H1 (cell line): ENCODE measurements at regions not wholly inside any gene's neighbourhood (a gene's known extent, or its start where the extent isn't known, plus 50 kb on each side); places are given as distances from the start of the nearest gene placed in this dataset.

Experiments
- CREB1 ChIP-seq: IDR thresholded peaks from 2 replicates; pipeline ENCODE4 v1.6.1; 2012; ENCODE audit warnings: inconsistent platforms
- EP300 ChIP-seq, 2 experiments: IDR thresholded peaks; 1 replicate in 1 of 2; 2 replicates in 1 of 2; pipeline ENCODE4 v1.6.1; 2011 to 2012; ENCODE audit warnings: low read depth in 2 of 2, low read length in 2 of 2, mild to moderate bottlenecking in 2 of 2, borderline replicate concordance in 1 of 2, inconsistent platforms in 1 of 2, moderate library complexity in 1 of 2
- KDM5A ChIP-seq: fragments of 200-600 bp; IDR thresholded peaks from 2 replicates; pipeline ENCODE4 v1.7.1; 2012; ENCODE audit warnings: mild to moderate bottlenecking, low read length, inconsistent platforms, mixed read lengths
- RBBP5 ChIP-seq: IDR thresholded peaks from 2 replicates; pipeline ENCODE4 v1.7.1; 2012; ENCODE audit warnings: low read depth, mild to moderate bottlenecking, inconsistent platforms, low read length, moderate library complexity, borderline replicate concordance
- RFX5 ChIP-seq: IDR thresholded peaks from 2 replicates; pipeline ENCODE4 v1.6.1; 2011; ENCODE audit warnings: low read depth, low read length, improper control_type of control experiment, borderline replicate concordance
- TF ChIP-seq, protein P1 (sequence below): fragments of 300-600 bp; sonication (generic); IDR thresholded peaks from 2 replicates; pipeline ENCODE4 v1.7.1; 2012; ENCODE audit warnings: low read length, moderate library complexity, mild to moderate bottlenecking, inconsistent platforms; ENCODE audit not compliant: insufficient replicate concordance
- TF ChIP-seq, protein P2 (sequence below): IDR thresholded peaks from 2 replicates; pipeline ENCODE4 v1.6.1; 2012; ENCODE audit warnings: inconsistent platforms
- TF ChIP-seq, protein P3 (sequence below), 3 experiments: IDR thresholded peaks; 1 replicate in 2 of 3; 2 replicates in 1 of 3; pipeline versions ENCODE4 v1.5.1 to v1.6.1; 2011; ENCODE audit warnings: low read length in 3 of 3, mild to moderate bottlenecking in 3 of 3, inconsistent platforms in 2 of 3, low read depth in 1 of 3, moderate library complexity in 1 of 3; ENCODE audit not compliant: insufficient read depth in 1 of 3; ENCODE audit errors: control extremely low read depth in 1 of 3

DNA sequence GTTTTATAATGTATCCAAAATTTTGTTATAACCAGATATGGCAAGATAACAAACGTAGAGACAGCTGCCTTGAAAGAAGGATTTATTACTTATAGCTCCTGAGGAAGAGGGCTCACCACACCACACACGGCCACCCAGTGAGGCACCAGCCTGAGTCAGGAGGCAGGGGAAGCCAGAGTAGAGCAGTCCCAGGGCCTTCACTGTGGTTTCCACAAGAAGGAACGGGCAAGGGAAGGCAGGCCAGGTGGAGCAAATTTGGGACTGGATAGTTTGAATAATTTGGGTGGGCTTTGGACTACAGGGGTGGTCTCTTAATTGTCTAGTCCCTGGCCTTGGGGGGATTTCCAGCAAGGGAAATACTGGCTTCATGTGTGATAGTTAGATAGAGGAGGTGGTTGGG lies 72.5 kb downstream of the RRAGC start (continued):
- TF ChIP-seq, protein P1, sequence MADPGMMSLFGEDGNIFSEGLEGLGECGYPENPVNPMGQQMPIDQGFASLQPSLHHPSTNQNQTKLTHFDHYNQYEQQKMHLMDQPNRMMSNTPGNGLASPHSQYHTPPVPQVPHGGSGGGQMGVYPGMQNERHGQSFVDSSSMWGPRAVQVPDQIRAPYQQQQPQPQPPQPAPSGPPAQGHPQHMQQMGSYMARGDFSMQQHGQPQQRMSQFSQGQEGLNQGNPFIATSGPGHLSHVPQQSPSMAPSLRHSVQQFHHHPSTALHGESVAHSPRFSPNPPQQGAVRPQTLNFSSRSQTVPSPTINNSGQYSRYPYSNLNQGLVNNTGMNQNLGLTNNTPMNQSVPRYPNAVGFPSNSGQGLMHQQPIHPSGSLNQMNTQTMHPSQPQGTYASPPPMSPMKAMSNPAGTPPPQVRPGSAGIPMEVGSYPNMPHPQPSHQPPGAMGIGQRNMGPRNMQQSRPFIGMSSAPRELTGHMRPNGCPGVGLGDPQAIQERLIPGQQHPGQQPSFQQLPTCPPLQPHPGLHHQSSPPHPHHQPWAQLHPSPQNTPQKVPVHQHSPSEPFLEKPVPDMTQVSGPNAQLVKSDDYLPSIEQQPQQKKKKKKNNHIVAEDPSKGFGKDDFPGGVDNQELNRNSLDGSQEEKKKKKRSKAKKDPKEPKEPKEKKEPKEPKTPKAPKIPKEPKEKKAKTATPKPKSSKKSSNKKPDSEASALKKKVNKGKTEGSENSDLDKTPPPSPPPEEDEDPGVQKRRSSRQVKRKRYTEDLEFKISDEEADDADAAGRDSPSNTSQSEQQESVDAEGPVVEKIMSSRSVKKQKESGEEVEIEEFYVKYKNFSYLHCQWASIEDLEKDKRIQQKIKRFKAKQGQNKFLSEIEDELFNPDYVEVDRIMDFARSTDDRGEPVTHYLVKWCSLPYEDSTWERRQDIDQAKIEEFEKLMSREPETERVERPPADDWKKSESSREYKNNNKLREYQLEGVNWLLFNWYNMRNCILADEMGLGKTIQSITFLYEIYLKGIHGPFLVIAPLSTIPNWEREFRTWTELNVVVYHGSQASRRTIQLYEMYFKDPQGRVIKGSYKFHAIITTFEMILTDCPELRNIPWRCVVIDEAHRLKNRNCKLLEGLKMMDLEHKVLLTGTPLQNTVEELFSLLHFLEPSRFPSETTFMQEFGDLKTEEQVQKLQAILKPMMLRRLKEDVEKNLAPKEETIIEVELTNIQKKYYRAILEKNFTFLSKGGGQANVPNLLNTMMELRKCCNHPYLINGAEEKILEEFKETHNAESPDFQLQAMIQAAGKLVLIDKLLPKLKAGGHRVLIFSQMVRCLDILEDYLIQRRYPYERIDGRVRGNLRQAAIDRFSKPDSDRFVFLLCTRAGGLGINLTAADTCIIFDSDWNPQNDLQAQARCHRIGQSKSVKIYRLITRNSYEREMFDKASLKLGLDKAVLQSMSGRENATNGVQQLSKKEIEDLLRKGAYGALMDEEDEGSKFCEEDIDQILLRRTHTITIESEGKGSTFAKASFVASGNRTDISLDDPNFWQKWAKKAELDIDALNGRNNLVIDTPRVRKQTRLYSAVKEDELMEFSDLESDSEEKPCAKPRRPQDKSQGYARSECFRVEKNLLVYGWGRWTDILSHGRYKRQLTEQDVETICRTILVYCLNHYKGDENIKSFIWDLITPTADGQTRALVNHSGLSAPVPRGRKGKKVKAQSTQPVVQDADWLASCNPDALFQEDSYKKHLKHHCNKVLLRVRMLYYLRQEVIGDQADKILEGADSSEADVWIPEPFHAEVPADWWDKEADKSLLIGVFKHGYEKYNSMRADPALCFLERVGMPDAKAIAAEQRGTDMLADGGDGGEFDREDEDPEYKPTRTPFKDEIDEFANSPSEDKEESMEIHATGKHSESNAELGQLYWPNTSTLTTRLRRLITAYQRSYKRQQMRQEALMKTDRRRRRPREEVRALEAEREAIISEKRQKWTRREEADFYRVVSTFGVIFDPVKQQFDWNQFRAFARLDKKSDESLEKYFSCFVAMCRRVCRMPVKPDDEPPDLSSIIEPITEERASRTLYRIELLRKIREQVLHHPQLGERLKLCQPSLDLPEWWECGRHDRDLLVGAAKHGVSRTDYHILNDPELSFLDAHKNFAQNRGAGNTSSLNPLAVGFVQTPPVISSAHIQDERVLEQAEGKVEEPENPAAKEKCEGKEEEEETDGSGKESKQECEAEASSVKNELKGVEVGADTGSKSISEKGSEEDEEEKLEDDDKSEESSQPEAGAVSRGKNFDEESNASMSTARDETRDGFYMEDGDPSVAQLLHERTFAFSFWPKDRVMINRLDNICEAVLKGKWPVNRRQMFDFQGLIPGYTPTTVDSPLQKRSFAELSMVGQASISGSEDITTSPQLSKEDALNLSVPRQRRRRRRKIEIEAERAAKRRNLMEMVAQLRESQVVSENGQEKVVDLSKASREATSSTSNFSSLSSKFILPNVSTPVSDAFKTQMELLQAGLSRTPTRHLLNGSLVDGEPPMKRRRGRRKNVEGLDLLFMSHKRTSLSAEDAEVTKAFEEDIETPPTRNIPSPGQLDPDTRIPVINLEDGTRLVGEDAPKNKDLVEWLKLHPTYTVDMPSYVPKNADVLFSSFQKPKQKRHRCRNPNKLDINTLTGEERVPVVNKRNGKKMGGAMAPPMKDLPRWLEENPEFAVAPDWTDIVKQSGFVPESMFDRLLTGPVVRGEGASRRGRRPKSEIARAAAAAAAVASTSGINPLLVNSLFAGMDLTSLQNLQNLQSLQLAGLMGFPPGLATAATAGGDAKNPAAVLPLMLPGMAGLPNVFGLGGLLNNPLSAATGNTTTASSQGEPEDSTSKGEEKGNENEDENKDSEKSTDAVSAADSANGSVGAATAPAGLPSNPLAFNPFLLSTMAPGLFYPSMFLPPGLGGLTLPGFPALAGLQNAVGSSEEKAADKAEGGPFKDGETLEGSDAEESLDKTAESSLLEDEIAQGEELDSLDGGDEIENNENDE = no peak
- no peak for TF ChIP-seq RBBP5
- no peak for TF ChIP-seq EP300 (IDR thresholded peaks at IDR 0.05; ENCODE audit: borderline replicate concordance in 1 of 2, low read depth in 2 of 2, low read length in 2 of 2)
- TF ChIP-seq, protein P2, sequence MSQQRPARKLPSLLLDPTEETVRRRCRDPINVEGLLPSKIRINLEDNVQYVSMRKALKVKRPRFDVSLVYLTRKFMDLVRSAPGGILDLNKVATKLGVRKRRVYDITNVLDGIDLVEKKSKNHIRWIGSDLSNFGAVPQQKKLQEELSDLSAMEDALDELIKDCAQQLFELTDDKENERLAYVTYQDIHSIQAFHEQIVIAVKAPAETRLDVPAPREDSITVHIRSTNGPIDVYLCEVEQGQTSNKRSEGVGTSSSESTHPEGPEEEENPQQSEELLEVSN = no peak
- no peak for TF ChIP-seq RFX5
- no peak for TF ChIP-seq CREB1
- no peak for TF ChIP-seq KDM5A
- TF ChIP-seq, protein P3, sequence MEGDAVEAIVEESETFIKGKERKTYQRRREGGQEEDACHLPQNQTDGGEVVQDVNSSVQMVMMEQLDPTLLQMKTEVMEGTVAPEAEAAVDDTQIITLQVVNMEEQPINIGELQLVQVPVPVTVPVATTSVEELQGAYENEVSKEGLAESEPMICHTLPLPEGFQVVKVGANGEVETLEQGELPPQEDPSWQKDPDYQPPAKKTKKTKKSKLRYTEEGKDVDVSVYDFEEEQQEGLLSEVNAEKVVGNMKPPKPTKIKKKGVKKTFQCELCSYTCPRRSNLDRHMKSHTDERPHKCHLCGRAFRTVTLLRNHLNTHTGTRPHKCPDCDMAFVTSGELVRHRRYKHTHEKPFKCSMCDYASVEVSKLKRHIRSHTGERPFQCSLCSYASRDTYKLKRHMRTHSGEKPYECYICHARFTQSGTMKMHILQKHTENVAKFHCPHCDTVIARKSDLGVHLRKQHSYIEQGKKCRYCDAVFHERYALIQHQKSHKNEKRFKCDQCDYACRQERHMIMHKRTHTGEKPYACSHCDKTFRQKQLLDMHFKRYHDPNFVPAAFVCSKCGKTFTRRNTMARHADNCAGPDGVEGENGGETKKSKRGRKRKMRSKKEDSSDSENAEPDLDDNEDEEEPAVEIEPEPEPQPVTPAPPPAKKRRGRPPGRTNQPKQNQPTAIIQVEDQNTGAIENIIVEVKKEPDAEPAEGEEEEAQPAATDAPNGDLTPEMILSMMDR (IDR thresholded peaks at IDR 0.05; ENCODE audit: control extremely low read depth in 1 of 3, insufficient read depth in 1 of 3, low read depth in 1 of 3, low read length in 3 of 3) = no peak
